Kidney (tissue), 13 donors: ENCODE measurements at regions not wholly inside any gene's neighbourhood (a gene's known extent, or its start where the extent isn't known, plus 50 kb on each side); places are given as distances from the start of the nearest gene placed in this dataset.
A peak's percentile ranks its signal among the peaks of the same experiment; 100 is the strongest.

Source experiments
- DNase-seq, 5 donors: peaks; one replicate each; pipeline ENCODE4 v3.0.0-alpha.2; 2013 to 2020
- FAIRE-seq: peaks from 2 replicates; lab custom pipeline; 2012; peaks lifted over from hg19 to GRCh38; lab: Jason Lieb, UNC
- H3K27ac ChIP-seq, 2 donors: one replicate each; pipeline ENCODE4 v1.7.0; 2013; ENCODE audit warnings: low read depth in 2 of 2, low read length in 2 of 2, inconsistent platforms in 1 of 2
- H3K27me3 ChIP-seq: one replicate; pipeline ENCODE4 v1.7.1; 2013; ENCODE audit warnings: low read length, inconsistent platforms; ENCODE audit not compliant: control insufficient read depth, insufficient read depth
- H3K36me3 ChIP-seq, 3 donors: one replicate each; pipeline versions ENCODE4 v1.7.0 to v1.7.1; 2013; ENCODE audit warnings: low read length in 3 of 3, control low read depth in 1 of 3, inconsistent platforms in 1 of 3; ENCODE audit not compliant: insufficient read depth in 3 of 3, control insufficient read depth in 2 of 3
- H3K4me1 ChIP-seq, 3 donors: one replicate each; pipeline versions ENCODE4 v1.7.0 to v1.7.1; 2013; ENCODE audit warnings: low read length in 3 of 3, inconsistent platforms in 1 of 3, low read depth in 1 of 3; ENCODE audit not compliant: control insufficient read depth in 2 of 3, insufficient read depth in 2 of 3
- H3K4me3 ChIP-seq, 3 donors: one replicate each; pipeline versions ENCODE4 v1.7.0 to v1.8.1; 2013; ENCODE audit warnings: low read length in 3 of 3, control low read depth in 1 of 3, inconsistent platforms in 1 of 3
- H3K9ac ChIP-seq, 3 donors: one replicate each; pipeline versions ENCODE4 v1.7.0 to v1.7.1; 2013; ENCODE audit warnings: low read length in 3 of 3, control low read depth in 1 of 3, inconsistent platforms in 1 of 3
- H3K9me3 ChIP-seq, 3 donors: one replicate each; pipeline versions ENCODE4 v1.7.0 to v1.7.1; 2013; ENCODE audit warnings: low read length in 3 of 3, control low read depth in 1 of 3, inconsistent platforms in 1 of 3; ENCODE audit not compliant: control insufficient read depth in 2 of 3, insufficient read depth in 1 of 3
- CTCF ChIP-seq: IDR thresholded peaks from 3 replicates; pipeline ENCODE4 v1.5.1; 2012; ENCODE audit warnings: mild to moderate bottlenecking, moderate library complexity, borderline replicate concordance; ENCODE audit not compliant: insufficient read depth; ENCODE audit errors: extremely low read depth
- intact Hi-C: fragments of 100-400 bp; cut with DNase I; formaldehyde crosslinking; loops from one replicate; pipeline ENCODE4 v1.11.1; 2022
- donor health status: control.
- donor health status: control.
- donor health status: control.
- donor health status: control.
- donor health status: control.
- donor health status: DM: yes; HTN: yes; CAD: no.
- donor health status: Normal renal cell carcinoma (clear cell type).

- intact Hi-C loops, result no loop called here
- TF ChIP-seq CTCF, result no peak
- Histone ChIP-seq H3K36me3 (no peaks in the 10 kb centered on the region), H3K27ac (peak overlapping the region in 1 of 2 donors; percentile 13), H3K4me3 (no peak overlapping the region), H3K27me3 (no peaks in the 10 kb centered on the region), H3K4me1 (peaks cover 0 to 23% (median 18%) of the 10 kb centered on the region in 3 donors), H3K9me3 (no peaks in the 10 kb centered on the region), H3K9ac (no peak overlapping the region)
- DNase-seq (no peak), FAIRE-seq (no peak)
These were observed 255.4 kb upstream of the PITRM1 start for GRCh38 chr10:3427950-3428354.

- Histone ChIP-seq H3K27ac (peak overlapping the region in 1 of 2 donors; percentile 13), H3K9ac (no peak overlapping the region), H3K4me3 (no peak overlapping the region), H3K27me3 (no peaks in the 10 kb centered on the region), H3K9me3 (no peaks in the 10 kb centered on the region), H3K4me1 (peaks cover 0 to 23% (median 18%) of the 10 kb centered on the region in 3 donors), H3K36me3 (no peaks in the 10 kb centered on the region)
- intact Hi-C loops, result no loop called here
- no peak for TF ChIP-seq CTCF
- DNase-seq, result peak in 1 of 5 donors; percentile 48
- no peak for FAIRE-seq
These were observed 254.8 kb upstream of the PITRM1 start for GRCh38 chr10:3427347-3427746.

- DNase-seq (peak in 2 of 5 donors; percentile 50 to 69), FAIRE-seq (peak; percentile 53)
- TF ChIP-seq CTCF, result no peak
- Histone ChIP-seq H3K9ac (no peak overlapping the region), H3K4me3 (no peak overlapping the region), H3K27ac (peak overlapping the region; percentile 66 to 73), H3K36me3 (no peaks in the 10 kb centered on the region), H3K27me3 (no peaks in the 10 kb centered on the region), H3K4me1 (peaks cover 0 to 23% (median 18%) of the 10 kb centered on the region in 3 donors), H3K9me3 (no peaks in the 10 kb centered on the region)
- intact Hi-C loops, result no loop called here
These were observed 253.7 kb upstream of the PITRM1 start for GRCh38 chr10:3426190-3426845.
